Mammary epithelial cell (primary cell): ENCODE measurements at regions not wholly inside any gene's neighbourhood (a gene's known extent, or its start where the extent isn't known, plus 50 kb on each side); places are given as distances from the start of the nearest gene placed in this dataset.

ENCODE experiments used
- EZH2 ChIP-seq: IDR thresholded peaks from 2 replicates; pipeline ENCODE4 v1.6.1; 2012; ENCODE audit warnings: low read length, inconsistent platforms, borderline replicate concordance
- TF ChIP-seq, protein P1 (sequence below), 2 donors: IDR thresholded peaks in 1 of 2; conservative IDR thresholded peaks in 1 of 2; 2 replicates each; pipeline ENCODE4 v1.5.1; 2011 to 2012; ENCODE audit warnings: inconsistent platforms in 2 of 2, low read length in 2 of 2, mild to moderate bottlenecking in 2 of 2, control low read depth in 1 of 2, low read depth in 1 of 2; ENCODE audit not compliant: insufficient read depth in 1 of 2; ENCODE audit errors: extremely low read depth in 1 of 2

DNA sequence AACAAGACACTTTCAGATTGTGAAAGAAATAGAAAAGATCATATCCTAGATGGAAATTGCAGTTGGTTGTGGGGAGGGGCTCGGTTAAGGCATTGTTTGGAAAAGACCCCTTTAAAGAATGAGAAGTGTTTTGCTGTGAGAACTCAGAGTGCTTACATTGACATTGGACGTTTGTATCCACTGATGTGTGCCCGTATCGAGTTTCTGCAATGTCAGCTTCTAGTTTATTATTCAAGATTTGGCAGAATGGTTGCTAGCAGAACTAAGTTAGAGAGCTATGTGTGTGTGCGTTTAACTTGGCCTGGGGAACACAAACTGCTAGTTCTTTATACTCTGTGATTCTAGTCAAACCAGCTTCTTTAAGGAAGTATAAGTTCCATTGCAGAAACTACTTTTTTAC lies 2702.5 kb downstream of the PCDH7 start:
- TF ChIP-seq, protein P1, sequence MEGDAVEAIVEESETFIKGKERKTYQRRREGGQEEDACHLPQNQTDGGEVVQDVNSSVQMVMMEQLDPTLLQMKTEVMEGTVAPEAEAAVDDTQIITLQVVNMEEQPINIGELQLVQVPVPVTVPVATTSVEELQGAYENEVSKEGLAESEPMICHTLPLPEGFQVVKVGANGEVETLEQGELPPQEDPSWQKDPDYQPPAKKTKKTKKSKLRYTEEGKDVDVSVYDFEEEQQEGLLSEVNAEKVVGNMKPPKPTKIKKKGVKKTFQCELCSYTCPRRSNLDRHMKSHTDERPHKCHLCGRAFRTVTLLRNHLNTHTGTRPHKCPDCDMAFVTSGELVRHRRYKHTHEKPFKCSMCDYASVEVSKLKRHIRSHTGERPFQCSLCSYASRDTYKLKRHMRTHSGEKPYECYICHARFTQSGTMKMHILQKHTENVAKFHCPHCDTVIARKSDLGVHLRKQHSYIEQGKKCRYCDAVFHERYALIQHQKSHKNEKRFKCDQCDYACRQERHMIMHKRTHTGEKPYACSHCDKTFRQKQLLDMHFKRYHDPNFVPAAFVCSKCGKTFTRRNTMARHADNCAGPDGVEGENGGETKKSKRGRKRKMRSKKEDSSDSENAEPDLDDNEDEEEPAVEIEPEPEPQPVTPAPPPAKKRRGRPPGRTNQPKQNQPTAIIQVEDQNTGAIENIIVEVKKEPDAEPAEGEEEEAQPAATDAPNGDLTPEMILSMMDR (conservative IDR thresholded peaks at IDR 0.05 in 1 of 2, IDR thresholded peaks at IDR 0.05 in 1 of 2; ENCODE audit: extremely low read depth in 1 of 2, insufficient read depth in 1 of 2, low read depth in 1 of 2, low read length in 2 of 2): no peak
- no peak for TF ChIP-seq EZH2
